ENCODE measurements at regions not wholly inside any gene's neighbourhood (a gene's known extent, or its start where the extent isn't known, plus 50 kb on each side); places are given as distances from the start of the nearest gene placed in this dataset.

- Histone ChIP-seq H3K27me3 (ENCODE audit: insufficient read depth) (no peaks in the 10 kb centered on the region), H3K4me2 (no peak overlapping the region), H2AFZ (ENCODE audit: low read depth) (no peak overlapping the region), H3F3A (replicated peaks; ENCODE audit: insufficient read depth) (no peaks in the 10 kb centered on the region), H4K20me1 (ENCODE audit: insufficient read depth) (no peaks in the 10 kb centered on the region), H3K9me2 (no peaks in the 10 kb centered on the region), H3K9me3 (no peaks in the 10 kb centered on the region), H3K79me2 (ENCODE audit: insufficient read depth) (no peaks in the 10 kb centered on the region), H3K4me3 (ENCODE audit: low read depth in 2 of 2, low read length in 1 of 2) (no peak overlapping the region), H3K9ac (no peak overlapping the region), H3K27ac (ENCODE audit: low read depth in 2 of 2, low read length in 1 of 2) (no peak overlapping the region; a peak in 1 of 4 replicates), H3K4me1 (ENCODE audit: control insufficient read depth in 1 of 2, insufficient read depth in 2 of 2, low read depth in 1 of 2, low read length in 1 of 2) (peaks cover 0 to 52% of the 10 kb centered on the region in 2 experiments; a peak in 2 of 4 replicates), H3K36me3 (replicated peaks in 1 of 2; ENCODE audit: control insufficient read depth in 1 of 2, insufficient read depth in 2 of 2, low read length in 1 of 2) (no peaks in the 10 kb centered on the region)
- no peak for TF ChIP-seq TAF1 (IDR thresholded peaks at IDR 0.05; ENCODE audit: borderline replicate concordance, low read depth, low read length)
- TF ChIP-seq IRF3 (IDR thresholded peaks at IDR 0.05; ENCODE audit: low read depth, low read length), result no peak
- no peak for TF ChIP-seq TEAD4 (IDR thresholded peaks at IDR 0.05; ENCODE audit: borderline replicate concordance, insufficient read depth)
- TF ChIP-seq ELF1 (IDR thresholded peaks at IDR 0.05), result no peak
- TF ChIP-seq ZBTB33 (IDR thresholded peaks at IDR 0.05; ENCODE audit: borderline replicate concordance, low read depth), result no peak
- no peak for TF ChIP-seq YY1 (IDR thresholded peaks at IDR 0.05; ENCODE audit: low read depth)
- no peak for TF ChIP-seq MAX (IDR thresholded peaks at IDR 0.05; ENCODE audit: low read depth)
- TF ChIP-seq POLR2AphosphoS5 (IDR thresholded peaks at IDR 0.05; ENCODE audit: low read depth, low read length), result no peak
- no peak for TF ChIP-seq FOXJ3 (CRISPR knock-in tag; IDR thresholded peaks at IDR 0.05)
- no peak for TF ChIP-seq FOXM1 (IDR thresholded peaks at IDR 0.05; ENCODE audit: low read depth)
- no peak for TF ChIP-seq RCOR1 (IDR thresholded peaks at IDR 0.05; ENCODE audit: low read length)
- ChIA-PET CTCF (interaction anchor here (2.5 kb wide), 1 partner anchor 11 kb away, joined by 5 read pairs; no protein-coding TSS in a partner anchor), POLR2A (no interaction called here)
- DNase-seq, result no peak
- WGBS (ENCODE audit: low lambda C conversion rate), result 57% methylated on average over 6 of the region's 6 CpGs
Measured at GRCh38 chr11:116066777-116067176, 562.6 kb upstream of the CADM1 start.

- TF ChIP-seq NRF1 (IDR thresholded peaks at IDR 0.05; ENCODE audit: low read depth, low read length) (no peak), TCF12 (IDR thresholded peaks at IDR 0.05) (no peak), REST (IDR thresholded peaks at IDR 0.05; ENCODE audit: low read depth, low read length) (no peak), JUND (IDR thresholded peaks at IDR 0.05) (no peak), USF1 (IDR thresholded peaks at IDR 0.05; ENCODE audit: borderline replicate concordance, low read depth) (no peak), FOXM1 (IDR thresholded peaks at IDR 0.05; ENCODE audit: low read depth) (no peak), IRF3 (IDR thresholded peaks at IDR 0.05; ENCODE audit: low read depth, low read length) (no peak), SMC3 (IDR thresholded peaks at IDR 0.05; ENCODE audit: low read depth, low read length) (no peak)
- H3K4me1 ChIP-seq (ENCODE audit: control insufficient read depth in 1 of 2, insufficient read depth in 2 of 2, low read depth in 1 of 2, low read length in 1 of 2), result peaks cover 0 to 56% of the 10 kb centered on the region in 2 experiments; a peak in 2 of 4 replicates
- no peaks in the 10 kb centered on the region for H3K27me3 ChIP-seq (ENCODE audit: insufficient read depth)
- no peak overlapping the region for H3K9ac ChIP-seq
- no peaks in the 10 kb centered on the region for H3K36me3 ChIP-seq (replicated peaks in 1 of 2; ENCODE audit: control insufficient read depth in 1 of 2, insufficient read depth in 2 of 2, low read length in 1 of 2)
- no peaks in the 10 kb centered on the region for H3K9me3 ChIP-seq
- no peaks in the 10 kb centered on the region for H3K9me2 ChIP-seq
- H4K20me1 ChIP-seq (ENCODE audit: insufficient read depth), result no peaks in the 10 kb centered on the region
- H3K79me2 ChIP-seq (ENCODE audit: insufficient read depth), result no peaks in the 10 kb centered on the region
- no peak overlapping the region for H2AFZ ChIP-seq (ENCODE audit: low read depth)
- ChIA-PET CTCF (interaction anchor here (2.5 kb wide), 1 partner anchor 12 kb away, joined by 5 read pairs; no protein-coding TSS in a partner anchor), POLR2A (no interaction called here)
- H3K27ac ChIP-seq (ENCODE audit: low read depth in 2 of 2, low read length in 1 of 2), result no peak overlapping the region; a peak in 1 of 4 replicates
- no peak overlapping the region for H3K4me3 ChIP-seq (ENCODE audit: low read depth in 2 of 2, low read length in 1 of 2)
- no peak for DNase-seq
- no peak overlapping the region for H3K4me2 ChIP-seq
- WGBS (ENCODE audit: low lambda C conversion rate), result 52% methylated on average over 7 of the region's 8 CpGs
- H3F3A ChIP-seq (replicated peaks; ENCODE audit: insufficient read depth), result no peaks in the 10 kb centered on the region
Measured at GRCh38 chr11:116065986-116066385, 561.8 kb upstream of the CADM1 start.

Measured in SK-N-SH (cell line).